ENCODE measurements at regions not wholly inside any gene's neighbourhood (a gene's known extent, or its start where the extent isn't known, plus 50 kb on each side); places are given as distances from the start of the nearest gene placed in this dataset.

DNA sequence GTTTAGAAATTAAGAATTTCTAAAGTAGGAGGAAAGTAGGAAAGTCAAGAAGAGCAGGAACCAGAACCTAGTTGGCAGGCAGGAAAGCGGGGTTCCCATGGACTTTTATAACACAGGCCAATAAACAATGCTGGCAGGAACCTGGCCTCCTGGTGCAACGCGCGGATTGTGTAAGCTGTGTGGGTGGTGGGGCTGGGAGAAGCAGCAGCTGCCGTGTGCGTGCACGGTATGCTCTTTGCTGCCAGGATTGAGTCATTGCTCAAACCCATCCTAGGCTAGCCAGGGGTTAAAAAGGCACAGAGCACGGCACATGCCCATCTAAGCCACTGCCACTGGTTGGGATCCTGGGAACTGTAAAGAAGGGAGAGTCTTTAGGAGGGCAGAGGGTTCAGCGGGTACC, 209.9 kb upstream of the RGMA start:
- DNase-seq (no peak), ATAC-seq (no peak)
- no peaks in the 10 kb centered on the region for H3K4me1 Mint-ChIP-seq (ENCODE audit: low read depth)
- intact Hi-C loops (cut with micrococcal nuclease): no loop called here
- CTCF ChIA-PET: no interaction called here
- H3K9me3 Mint-ChIP-seq: no peaks in the 10 kb centered on the region
- no peak overlapping the region for H3K27ac Mint-ChIP-seq
- no peaks in the 10 kb centered on the region for H3K27me3 Mint-ChIP-seq
- H3K36me3 Mint-ChIP-seq (ENCODE audit: low read depth): no peaks in the 10 kb centered on the region
- TF ChIP-seq, protein P1, sequence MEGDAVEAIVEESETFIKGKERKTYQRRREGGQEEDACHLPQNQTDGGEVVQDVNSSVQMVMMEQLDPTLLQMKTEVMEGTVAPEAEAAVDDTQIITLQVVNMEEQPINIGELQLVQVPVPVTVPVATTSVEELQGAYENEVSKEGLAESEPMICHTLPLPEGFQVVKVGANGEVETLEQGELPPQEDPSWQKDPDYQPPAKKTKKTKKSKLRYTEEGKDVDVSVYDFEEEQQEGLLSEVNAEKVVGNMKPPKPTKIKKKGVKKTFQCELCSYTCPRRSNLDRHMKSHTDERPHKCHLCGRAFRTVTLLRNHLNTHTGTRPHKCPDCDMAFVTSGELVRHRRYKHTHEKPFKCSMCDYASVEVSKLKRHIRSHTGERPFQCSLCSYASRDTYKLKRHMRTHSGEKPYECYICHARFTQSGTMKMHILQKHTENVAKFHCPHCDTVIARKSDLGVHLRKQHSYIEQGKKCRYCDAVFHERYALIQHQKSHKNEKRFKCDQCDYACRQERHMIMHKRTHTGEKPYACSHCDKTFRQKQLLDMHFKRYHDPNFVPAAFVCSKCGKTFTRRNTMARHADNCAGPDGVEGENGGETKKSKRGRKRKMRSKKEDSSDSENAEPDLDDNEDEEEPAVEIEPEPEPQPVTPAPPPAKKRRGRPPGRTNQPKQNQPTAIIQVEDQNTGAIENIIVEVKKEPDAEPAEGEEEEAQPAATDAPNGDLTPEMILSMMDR (IDR thresholded peaks at IDR 0.05): no peak
- no peak overlapping the region for H3K4me3 Mint-ChIP-seq
- POLR2A ChIA-PET: interaction anchor here (0.8 kb wide), 1 partner anchor 38 kb away, joined by 3 read pairs; no protein-coding TSS in a partner anchor

GRCh38 chr15:93296759-93297500, 207.9 kb upstream of the RGMA start:
- ChIA-PET POLR2A (no interaction called here), CTCF (no interaction called here)
- ATAC-seq: no peak

DNA sequence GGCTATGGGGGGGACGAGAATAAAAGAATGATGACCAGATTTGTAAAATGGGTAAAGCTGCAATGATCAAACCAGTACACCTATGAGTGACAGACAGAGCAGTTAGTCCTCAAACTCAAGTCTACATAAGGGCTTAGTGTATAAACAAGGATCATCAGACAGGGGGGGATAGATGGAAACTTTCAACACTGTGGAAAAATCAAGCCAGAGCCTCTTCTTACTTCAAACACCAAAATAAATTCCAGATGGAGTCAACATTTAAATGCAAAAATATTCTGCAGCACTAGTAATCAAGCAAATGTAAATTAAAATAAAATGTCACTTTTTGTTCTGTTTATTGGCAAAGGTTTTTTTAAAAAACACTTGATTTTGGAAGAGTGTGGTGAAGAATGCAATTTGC, 205.9 kb upstream of the RGMA start:
- no peaks in the 10 kb centered on the region for H3K36me3 Mint-ChIP-seq (ENCODE audit: low read depth)
- no peak overlapping the region for H3K27ac Mint-ChIP-seq
- no peaks in the 10 kb centered on the region for H3K9me3 Mint-ChIP-seq
- TF ChIP-seq, protein P1 (IDR thresholded peaks at IDR 0.05): no peak
- no peaks in the 10 kb centered on the region for H3K4me1 Mint-ChIP-seq (ENCODE audit: low read depth)
- H3K27me3 Mint-ChIP-seq: peaks cover 6% of the 10 kb centered on the region
- intact Hi-C loops (cut with micrococcal nuclease): no loop called here
- ChIA-PET CTCF (no interaction called here), POLR2A (interaction anchor here (0.6 kb wide), 1 partner anchor 61 kb away, joined by 3 read pairs; no protein-coding TSS in a partner anchor)
- DNase-seq (no peak), ATAC-seq (no peak)
- H3K4me3 Mint-ChIP-seq: no peak overlapping the region

More at GRCh38 chr15:93296759-93297500, 207.9 kb upstream of the RGMA start:
- Mint-ChIP-seq H3K9me3 (no peaks in the 10 kb centered on the region), H3K4me3 (no peak overlapping the region), H3K4me1 (ENCODE audit: low read depth) (no peaks in the 10 kb centered on the region), H3K27ac (no peak overlapping the region), H3K36me3 (ENCODE audit: low read depth) (no peaks in the 10 kb centered on the region), H3K27me3 (no peaks in the 10 kb centered on the region)
- TF ChIP-seq, protein P1 (IDR thresholded peaks at IDR 0.05): no peak
- DNase-seq: no peak
- intact Hi-C loops (cut with micrococcal nuclease): no loop called here

DNA sequence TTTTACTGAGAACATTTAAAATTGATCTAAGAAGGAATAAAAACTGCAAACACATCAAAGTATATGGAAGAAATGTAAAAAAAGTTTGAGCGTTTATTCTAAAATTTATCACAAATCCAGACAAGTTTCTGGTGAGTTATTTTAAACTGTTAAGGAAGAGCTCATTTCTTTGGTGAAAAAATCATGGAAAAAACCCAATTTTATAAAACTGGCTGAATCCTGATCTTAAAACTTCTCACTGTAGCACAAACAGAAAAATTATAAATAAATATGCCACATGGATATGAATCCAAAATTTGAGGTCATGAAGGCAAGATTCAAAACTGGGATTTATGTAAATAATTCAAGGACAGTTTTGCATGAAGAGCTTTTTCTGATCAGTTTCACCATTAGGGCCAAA, 205.1 kb upstream of the RGMA start:
- TF ChIP-seq, protein P1 (IDR thresholded peaks at IDR 0.05): no peak
- DNase-seq (no peak), ATAC-seq (no peak)
- ChIA-PET POLR2A (interaction anchor here (0.6 kb wide), 1 partner anchor 60 kb away, joined by 3 read pairs; no protein-coding TSS in a partner anchor), CTCF (interaction anchor here (1.6 kb wide), 1 partner anchor 258 kb away, joined by 5 read pairs; no protein-coding TSS in a partner anchor)
- Mint-ChIP-seq H3K27me3 (peaks cover 9% of the 10 kb centered on the region), H3K4me3 (no peak overlapping the region), H3K4me1 (ENCODE audit: low read depth) (no peaks in the 10 kb centered on the region), H3K9me3 (no peaks in the 10 kb centered on the region), H3K36me3 (ENCODE audit: low read depth) (no peaks in the 10 kb centered on the region), H3K27ac (no peak overlapping the region)
- intact Hi-C loops (cut with micrococcal nuclease): no loop called here

DNA sequence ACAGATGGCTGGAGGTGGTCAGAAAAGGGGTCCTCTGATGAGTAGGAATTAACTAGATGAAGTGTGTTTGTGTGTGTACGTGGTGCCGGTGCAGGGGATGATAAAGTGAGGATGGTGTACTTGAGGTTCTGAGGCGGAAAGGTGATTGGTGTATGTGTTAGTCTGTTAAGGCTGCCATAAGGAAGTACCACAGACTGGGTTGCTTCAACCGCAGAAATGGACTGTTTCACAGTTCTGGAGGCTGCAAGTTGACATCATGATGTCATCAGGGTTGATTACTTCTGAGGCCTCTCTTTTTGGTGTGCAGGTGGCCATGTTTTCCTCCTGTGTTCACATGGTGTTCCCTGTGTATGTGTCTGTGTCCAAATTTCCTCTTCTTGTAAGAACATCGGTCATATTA, 202.4 kb upstream of the RGMA start:
- no peak for DNase-seq
- CTCF ChIA-PET: no interaction called here
- TF ChIP-seq, protein P1 (IDR thresholded peaks at IDR 0.05): no peak
- intact Hi-C loops (cut with micrococcal nuclease): no loop called here
- POLR2A ChIA-PET: no interaction called here
- Mint-ChIP-seq H3K4me1 (ENCODE audit: low read depth) (no peaks in the 10 kb centered on the region), H3K27me3 (peaks cover 9% of the 10 kb centered on the region), H3K27ac (no peak overlapping the region), H3K9me3 (no peaks in the 10 kb centered on the region), H3K36me3 (ENCODE audit: low read depth) (no peaks in the 10 kb centered on the region), H3K4me3 (no peak overlapping the region)
- ATAC-seq: no peak
